Hepatocyte (in vitro differentiated cells): ENCODE measurements at regions not wholly inside any gene's neighbourhood (a gene's known extent, or its start where the extent isn't known, plus 50 kb on each side); places are given as distances from the start of the nearest gene placed in this dataset.

Experiments
- DNase-seq: peaks from one replicate; pipeline ENCODE4 v3.0.0-alpha.2; 2016; ENCODE audit warnings: low spot score
- H2AFZ ChIP-seq: fragments of 200-600 bp; sonication (generic); 2 replicates; pipeline ENCODE4 v1.6.0; 2016; ENCODE audit warnings: antibody characterized with exemption, mild to moderate bottlenecking
- H3K27ac ChIP-seq: fragments of 200-600 bp; sonication (generic); 2 replicates; pipeline ENCODE4 v1.5.1; 2016; ENCODE audit warnings: mild to moderate bottlenecking
- H3K27me3 ChIP-seq: fragments of 200-600 bp; sonication (generic); 2 replicates; pipeline ENCODE4 v1.6.1; 2016
- H3K36me3 ChIP-seq: fragments of 200-600 bp; sonication (generic); replicated peaks from 2 replicates; pipeline ENCODE4 v1.5.1; 2016; ENCODE audit warnings: low read depth; ENCODE audit not compliant: insufficient read depth
- H3K4me1 ChIP-seq: fragments of 200-600 bp; sonication (generic); 2 replicates; pipeline ENCODE4 v1.5.1; 2016; ENCODE audit warnings: mild to moderate bottlenecking, moderate library complexity; ENCODE audit not compliant: insufficient read depth
- H3K4me2 ChIP-seq: fragments of 200-600 bp; sonication (generic); 2 replicates; pipeline ENCODE4 v1.6.0; 2016
- H3K4me3 ChIP-seq: fragments of 200-600 bp; sonication (generic); 2 replicates; pipeline ENCODE4 v1.5.1; 2016; ENCODE audit warnings: mild to moderate bottlenecking
- H3K79me2 ChIP-seq: fragments of 200-600 bp; sonication (generic); 2 replicates; pipeline ENCODE4 v1.6.0; 2017; ENCODE audit warnings: mild to moderate bottlenecking
- H3K9me2 ChIP-seq: fragments of 200-600 bp; sonication (generic); replicated peaks from 2 replicates; pipeline ENCODE4 v1.6.0; 2017; ENCODE audit warnings: mild to moderate bottlenecking; ENCODE audit not compliant: insufficient read depth
- H3K9me3 ChIP-seq: fragments of 200-600 bp; sonication (generic); 2 replicates; pipeline ENCODE4 v1.5.1; 2016; ENCODE audit warnings: low read depth, mild to moderate bottlenecking
- H4K20me1 ChIP-seq: fragments of 200-600 bp; sonication (generic); 2 replicates; pipeline ENCODE4 v1.6.0; 2016; ENCODE audit warnings: mild to moderate bottlenecking; ENCODE audit not compliant: insufficient read depth, poor library complexity, severe bottlenecking
- CTCF ChIP-seq: fragments of 200-600 bp; sonication (generic); IDR thresholded peaks from 2 replicates; pipeline ENCODE4 v1.5.1; 2016; ENCODE audit warnings: antibody characterized with exemption, mild to moderate bottlenecking; ENCODE audit not compliant: poor library complexity
- EZH2 ChIP-seq: fragments of 200-600 bp; sonication (generic); IDR thresholded peaks from 2 replicates; pipeline ENCODE4 v1.6.1; 2016; ENCODE audit warnings: antibody characterized with exemption, mild to moderate bottlenecking, borderline replicate concordance
- EZH2phosphoT487 ChIP-seq: fragments of 200-600 bp; sonication (generic); IDR thresholded peaks from one replicate; pipeline ENCODE4 v1.6.1; 2018; ENCODE audit warnings: antibody characterized with exemption, mild to moderate bottlenecking, low read depth, moderate library complexity; ENCODE audit not compliant: unreplicated experiment, severe bottlenecking
- WGBS: methylation state at CpG from one replicate; pipeline ENCODE4 v1.1.6; 2016; ENCODE audit warnings: low lambda C conversion rate; ENCODE audit errors: missing lambda C conversion rate; 5-methylcytosine and 5-hydroxymethylcytosine counted together

- no peaks in the 10 kb centered on the region for H4K20me1 ChIP-seq
- no peak overlapping the region for H3K27ac ChIP-seq
- no peak for DNase-seq
- H2AFZ ChIP-seq: no peak overlapping the region
- no peak overlapping the region for H3K4me2 ChIP-seq
- no peaks in the 10 kb centered on the region for H3K79me2 ChIP-seq
- no peaks in the 10 kb centered on the region for H3K27me3 ChIP-seq
- WGBS: 100% methylated on average over 1 of the region's 1 CpG
- no peak overlapping the region for H3K4me3 ChIP-seq
- no peaks in the 10 kb centered on the region for H3K9me3 ChIP-seq
- no peak for TF ChIP-seq EZH2
- no peak for TF ChIP-seq CTCF
- no peak for TF ChIP-seq EZH2phosphoT487
- H3K36me3 ChIP-seq: no peaks in the 10 kb centered on the region
- peaks cover 9% of the 10 kb centered on the region for H3K4me1 ChIP-seq
- H3K9me2 ChIP-seq: no peaks in the 10 kb centered on the region
Measured at GRCh38 chr6:100173211-100173610, 179.2 kb upstream of the MCHR2 start.

GRCh38 chr6:100172322-100172713 lies 178.3 kb upstream of the MCHR2 start:
- no peak overlapping the region for H2AFZ ChIP-seq
- peaks cover 9% of the 10 kb centered on the region for H3K4me1 ChIP-seq
- no peak overlapping the region for H3K4me3 ChIP-seq
- no peaks in the 10 kb centered on the region for H3K79me2 ChIP-seq
- H4K20me1 ChIP-seq: no peaks in the 10 kb centered on the region
- H3K9me2 ChIP-seq: no peaks in the 10 kb centered on the region
- no peaks in the 10 kb centered on the region for H3K36me3 ChIP-seq
- TF ChIP-seq EZH2phosphoT487: no peak
- TF ChIP-seq EZH2: no peak
- no peak for TF ChIP-seq CTCF
- 86% methylated on average over 3 of the region's 3 CpGs for WGBS
- no peaks in the 10 kb centered on the region for H3K9me3 ChIP-seq
- no peak for DNase-seq
- no peak overlapping the region for H3K27ac ChIP-seq
- H3K27me3 ChIP-seq: no peaks in the 10 kb centered on the region
- H3K4me2 ChIP-seq: no peak overlapping the region

DNA sequence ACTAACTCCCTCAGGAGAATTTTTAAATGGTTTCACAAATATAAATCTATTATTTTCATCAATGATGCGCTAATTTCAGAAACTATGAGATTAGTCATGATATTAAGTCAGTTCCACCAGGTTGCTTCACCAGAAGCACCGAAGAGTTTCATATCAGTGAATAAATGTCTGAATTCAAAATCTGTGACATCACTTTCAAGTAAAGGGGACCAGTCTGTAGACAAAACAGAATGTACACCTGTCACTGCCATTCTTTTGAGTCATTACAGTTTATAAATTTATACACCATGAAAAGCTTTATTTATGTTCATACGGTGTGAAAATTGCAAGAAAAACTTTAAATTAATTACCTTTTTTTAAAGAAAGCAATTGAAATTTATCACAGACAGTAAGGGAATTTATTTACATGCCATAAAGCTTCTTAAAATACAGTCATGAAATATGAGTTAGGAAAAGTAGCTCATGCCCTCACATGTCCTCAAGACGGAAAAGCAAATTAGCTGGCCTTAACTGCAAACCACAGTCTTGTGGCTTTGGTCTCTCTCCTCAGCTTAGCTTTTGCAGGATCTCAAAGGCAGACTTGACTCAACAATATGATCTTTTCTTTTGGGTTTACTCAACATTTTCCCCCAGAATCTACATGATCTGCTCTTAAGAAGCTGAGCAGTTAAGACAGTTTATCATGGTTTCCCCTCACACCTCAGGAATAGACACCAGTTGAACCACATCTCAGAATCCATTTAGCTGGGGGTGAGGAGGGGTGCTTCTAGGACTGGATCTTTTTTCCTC lies 177.7 kb upstream of the MCHR2 start:
- Histone ChIP-seq H3K27ac (no peak overlapping the region), H3K79me2 (no peaks in the 10 kb centered on the region), H3K4me2 (no peak overlapping the region), H3K4me1 (peaks cover 5% of the 10 kb centered on the region), H3K27me3 (no peaks in the 10 kb centered on the region), H4K20me1 (no peaks in the 10 kb centered on the region), H2AFZ (no peak overlapping the region), H3K9me3 (no peaks in the 10 kb centered on the region), H3K36me3 (no peaks in the 10 kb centered on the region), H3K4me3 (no peak overlapping the region), H3K9me2 (no peaks in the 10 kb centered on the region)
- no peak for DNase-seq
- WGBS: 67% methylated on average over 4 of the region's 4 CpGs
- TF ChIP-seq CTCF: no peak
- no peak for TF ChIP-seq EZH2phosphoT487
- no peak for TF ChIP-seq EZH2
